ENCODE measurements at regions not wholly inside any gene's neighbourhood (a gene's known extent, or its start where the extent isn't known, plus 50 kb on each side); places are given as distances from the start of the nearest gene placed in this dataset.
A peak's percentile ranks its signal among the peaks of the same experiment; 100 is the strongest.

GRCh38 chr11:121696931-121697670 is 244.3 kb upstream of the SORL1-AS1 start:
- no TSS peak for BruUV-seq (replicated peaks)
- no peak for DNase-seq
- intact Hi-C loops (cut with micrococcal nuclease; ENCODE audit: unreplicated experiment), result no loop called here
- Mint-ChIP-seq H3K9me3 (ENCODE audit: low read depth, unreplicated experiment) (no peaks in the 10 kb centered on the region), H3K27me3 (ENCODE audit: unreplicated experiment) (peaks cover 28% of the 10 kb centered on the region), H3K4me1 (ENCODE audit: low read depth, unreplicated experiment) (no peaks in the 10 kb centered on the region), H3K27ac (ENCODE audit: unreplicated experiment) (no peak overlapping the region), H3K36me3 (ENCODE audit: insufficient read depth, unreplicated experiment) (no peaks in the 10 kb centered on the region), H3K4me3 (ENCODE audit: low read depth, unreplicated experiment) (no peak overlapping the region)
- TF ChIP-seq, protein P1, sequence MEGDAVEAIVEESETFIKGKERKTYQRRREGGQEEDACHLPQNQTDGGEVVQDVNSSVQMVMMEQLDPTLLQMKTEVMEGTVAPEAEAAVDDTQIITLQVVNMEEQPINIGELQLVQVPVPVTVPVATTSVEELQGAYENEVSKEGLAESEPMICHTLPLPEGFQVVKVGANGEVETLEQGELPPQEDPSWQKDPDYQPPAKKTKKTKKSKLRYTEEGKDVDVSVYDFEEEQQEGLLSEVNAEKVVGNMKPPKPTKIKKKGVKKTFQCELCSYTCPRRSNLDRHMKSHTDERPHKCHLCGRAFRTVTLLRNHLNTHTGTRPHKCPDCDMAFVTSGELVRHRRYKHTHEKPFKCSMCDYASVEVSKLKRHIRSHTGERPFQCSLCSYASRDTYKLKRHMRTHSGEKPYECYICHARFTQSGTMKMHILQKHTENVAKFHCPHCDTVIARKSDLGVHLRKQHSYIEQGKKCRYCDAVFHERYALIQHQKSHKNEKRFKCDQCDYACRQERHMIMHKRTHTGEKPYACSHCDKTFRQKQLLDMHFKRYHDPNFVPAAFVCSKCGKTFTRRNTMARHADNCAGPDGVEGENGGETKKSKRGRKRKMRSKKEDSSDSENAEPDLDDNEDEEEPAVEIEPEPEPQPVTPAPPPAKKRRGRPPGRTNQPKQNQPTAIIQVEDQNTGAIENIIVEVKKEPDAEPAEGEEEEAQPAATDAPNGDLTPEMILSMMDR (IDR thresholded peaks at IDR 0.05; ENCODE audit: unreplicated experiment), result no peak
- CTCF ChIA-PET, result no interaction called here

DNA sequence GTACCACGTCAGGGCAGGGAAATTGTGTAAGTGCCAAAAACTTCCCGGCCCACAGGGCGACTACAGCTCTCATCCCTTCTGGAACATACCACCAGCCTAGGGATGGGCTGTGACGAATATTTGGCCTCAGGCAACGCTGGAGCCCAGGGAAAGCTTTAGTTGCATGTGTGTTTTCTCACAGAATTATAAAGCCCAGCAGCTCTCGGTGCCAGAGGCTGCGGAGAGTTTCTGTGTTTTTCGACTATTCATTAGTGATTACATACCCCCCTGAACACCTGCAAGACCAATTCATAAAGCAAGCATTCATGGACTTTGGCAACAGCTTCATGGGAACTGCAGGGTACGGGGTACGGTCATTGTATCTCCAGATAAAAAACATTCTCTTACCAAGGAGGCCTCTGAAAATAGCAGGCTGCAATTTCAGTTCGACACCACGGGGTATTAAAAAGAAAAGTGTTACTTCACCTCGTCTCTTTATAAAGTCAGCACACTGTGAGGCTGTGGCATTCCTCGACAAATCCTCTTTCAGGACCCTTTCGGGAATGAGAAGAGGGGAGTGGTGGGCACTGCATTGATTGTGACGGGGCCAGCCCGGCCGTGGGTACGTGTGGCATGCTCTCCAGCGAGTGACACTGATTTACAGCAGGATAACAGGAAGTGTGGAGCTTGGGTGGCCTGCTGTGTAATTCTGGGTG is 243.6 kb upstream of the SORL1-AS1 start:
- intact Hi-C loops (cut with micrococcal nuclease; ENCODE audit: unreplicated experiment), result no loop called here
- CTCF ChIA-PET, result no interaction called here
- no peaks in the 10 kb centered on the region for H3K9me3 Mint-ChIP-seq (ENCODE audit: low read depth, unreplicated experiment)
- no TSS peak for BruUV-seq (replicated peaks)
- no peaks in the 10 kb centered on the region for H3K4me1 Mint-ChIP-seq (ENCODE audit: low read depth, unreplicated experiment)
- no peak overlapping the region for H3K4me3 Mint-ChIP-seq (ENCODE audit: low read depth, unreplicated experiment)
- no peak for DNase-seq
- no peaks in the 10 kb centered on the region for H3K36me3 Mint-ChIP-seq (ENCODE audit: insufficient read depth, unreplicated experiment)
- H3K27ac Mint-ChIP-seq (ENCODE audit: unreplicated experiment), result no peak overlapping the region
- TF ChIP-seq, protein P1 (IDR thresholded peaks at IDR 0.05; ENCODE audit: unreplicated experiment), result no peak
- peaks cover 21% of the 10 kb centered on the region for H3K27me3 Mint-ChIP-seq (ENCODE audit: unreplicated experiment)

GRCh38 chr11:121692236-121692635 is 239.5 kb upstream of the SORL1-AS1 start:
- TF ChIP-seq, protein P1 (IDR thresholded peaks at IDR 0.05; ENCODE audit: unreplicated experiment), result no peak
- H3K4me1 Mint-ChIP-seq (ENCODE audit: low read depth, unreplicated experiment), result peaks cover 19% of the 10 kb centered on the region
- BruUV-seq (replicated peaks), result no TSS peak
- no peaks in the 10 kb centered on the region for H3K36me3 Mint-ChIP-seq (ENCODE audit: insufficient read depth, unreplicated experiment)
- H3K27ac Mint-ChIP-seq (ENCODE audit: unreplicated experiment), result no peak overlapping the region
- no peak for DNase-seq
- H3K4me3 Mint-ChIP-seq (ENCODE audit: low read depth, unreplicated experiment), result no peak overlapping the region
- no peaks in the 10 kb centered on the region for H3K9me3 Mint-ChIP-seq (ENCODE audit: low read depth, unreplicated experiment)
- CTCF ChIA-PET, result interaction anchor here (0.6 kb wide), 1 partner anchor 469 kb away, joined by 3 read pairs; no protein-coding TSS in a partner anchor
- H3K27me3 Mint-ChIP-seq (ENCODE audit: unreplicated experiment), result no peaks in the 10 kb centered on the region
- intact Hi-C loops (cut with micrococcal nuclease; ENCODE audit: unreplicated experiment), result no loop called here

- intact Hi-C loops (cut with micrococcal nuclease; ENCODE audit: unreplicated experiment), result no loop called here
- Mint-ChIP-seq H3K4me3 (ENCODE audit: low read depth, unreplicated experiment) (no peak overlapping the region), H3K36me3 (ENCODE audit: insufficient read depth, unreplicated experiment) (no peaks in the 10 kb centered on the region), H3K4me1 (ENCODE audit: low read depth, unreplicated experiment) (peaks cover 19% of the 10 kb centered on the region), H3K9me3 (ENCODE audit: low read depth, unreplicated experiment) (no peaks in the 10 kb centered on the region), H3K27me3 (ENCODE audit: unreplicated experiment) (no peaks in the 10 kb centered on the region), H3K27ac (ENCODE audit: unreplicated experiment) (peak overlapping the region; percentile 74)
- TF ChIP-seq, protein P1 (IDR thresholded peaks at IDR 0.05; ENCODE audit: unreplicated experiment), result no peak
- BruUV-seq (replicated peaks), result no TSS peak
- CTCF ChIA-PET, result no interaction called here
- DNase-seq, result peak; percentile 42
Observed at GRCh38 chr11:121688860-121689614, 236.3 kb upstream of the SORL1-AS1 start.

Measured in Calu3 (cell line).